22Rv1 (cell line): ENCODE measurements at regions not wholly inside any gene's neighbourhood (a gene's known extent, or its start where the extent isn't known, plus 50 kb on each side); places are given as distances from the start of the nearest gene placed in this dataset.

Source experiments
- CTCF ChIP-seq: fragments of 450-650 bp; IDR thresholded peaks from 2 replicates; pipeline ENCODE4 v1.5.1; 2017; ENCODE audit warnings: mild to moderate bottlenecking
- ZFX ChIP-seq: fragments of 450-650 bp; IDR thresholded peaks from 2 replicates; pipeline ENCODE4 v1.6.1; 2017; ENCODE audit warnings: antibody characterized with exemption, borderline replicate concordance

- TF ChIP-seq CTCF (no peak), ZFX (no peak)
Measured at GRCh38 chr1:168960595-168960994, 145.9 kb upstream of the ATP1B1 start.
